Keratinocyte (primary cell): ENCODE measurements at regions not wholly inside any gene's neighbourhood (a gene's known extent, or its start where the extent isn't known, plus 50 kb on each side); places are given as distances from the start of the nearest gene placed in this dataset.

Experiments
- CTCF ChIP-seq, 3 experiments: IDR thresholded peaks in 1 of 3; conservative IDR thresholded peaks in 1 of 3; optimal IDR thresholded peaks in 1 of 3; 2 replicates in 2 of 3; 3 replicates in 1 of 3; pipeline versions ENCODE3 to v1.5.1; 2011; ENCODE audit warnings: low read length in 3 of 3, mild to moderate bottlenecking in 3 of 3, moderate library complexity in 2 of 3, control low read depth in 1 of 3, inconsistent platforms in 1 of 3; ENCODE audit not compliant: insufficient read depth in 2 of 3; ENCODE audit errors: extremely low read depth in 1 of 3
- EZH2 ChIP-seq: IDR thresholded peaks from one replicate; pipeline ENCODE4 v1.6.1; 2012; ENCODE audit warnings: inconsistent platforms, mild to moderate bottlenecking, low read length, moderate library complexity

GRCh38 chr15:57785039-57785438 lies 78.5 kb downstream of the POLR2M start:
- TF ChIP-seq CTCF (optimal IDR thresholded peaks at IDR 0.05 in 1 of 3, IDR thresholded peaks at IDR 0.05 in 1 of 3, conservative IDR thresholded peaks at IDR 0.05 in 1 of 3; ENCODE audit: extremely low read depth in 1 of 3, insufficient read depth in 2 of 3, low read length in 3 of 3) (no peak), EZH2 (no peak)
